ENCODE measurements at regions not wholly inside any gene's neighbourhood (a gene's known extent, or its start where the extent isn't known, plus 50 kb on each side); places are given as distances from the start of the nearest gene placed in this dataset.

GRCh38 chr4:156638334-156638733 lies 333.3 kb downstream of the PDGFC start (continued):
- TF ChIP-seq, protein P1, sequence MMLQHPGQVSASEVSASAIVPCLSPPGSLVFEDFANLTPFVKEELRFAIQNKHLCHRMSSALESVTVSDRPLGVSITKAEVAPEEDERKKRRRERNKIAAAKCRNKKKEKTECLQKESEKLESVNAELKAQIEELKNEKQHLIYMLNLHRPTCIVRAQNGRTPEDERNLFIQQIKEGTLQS (IDR thresholded peaks at IDR 0.05): no peak
- no peak for TF ChIP-seq CBX3 (IDR thresholded peaks at IDR 0.05; ENCODE audit: low read depth)
- TF ChIP-seq, protein P2, sequence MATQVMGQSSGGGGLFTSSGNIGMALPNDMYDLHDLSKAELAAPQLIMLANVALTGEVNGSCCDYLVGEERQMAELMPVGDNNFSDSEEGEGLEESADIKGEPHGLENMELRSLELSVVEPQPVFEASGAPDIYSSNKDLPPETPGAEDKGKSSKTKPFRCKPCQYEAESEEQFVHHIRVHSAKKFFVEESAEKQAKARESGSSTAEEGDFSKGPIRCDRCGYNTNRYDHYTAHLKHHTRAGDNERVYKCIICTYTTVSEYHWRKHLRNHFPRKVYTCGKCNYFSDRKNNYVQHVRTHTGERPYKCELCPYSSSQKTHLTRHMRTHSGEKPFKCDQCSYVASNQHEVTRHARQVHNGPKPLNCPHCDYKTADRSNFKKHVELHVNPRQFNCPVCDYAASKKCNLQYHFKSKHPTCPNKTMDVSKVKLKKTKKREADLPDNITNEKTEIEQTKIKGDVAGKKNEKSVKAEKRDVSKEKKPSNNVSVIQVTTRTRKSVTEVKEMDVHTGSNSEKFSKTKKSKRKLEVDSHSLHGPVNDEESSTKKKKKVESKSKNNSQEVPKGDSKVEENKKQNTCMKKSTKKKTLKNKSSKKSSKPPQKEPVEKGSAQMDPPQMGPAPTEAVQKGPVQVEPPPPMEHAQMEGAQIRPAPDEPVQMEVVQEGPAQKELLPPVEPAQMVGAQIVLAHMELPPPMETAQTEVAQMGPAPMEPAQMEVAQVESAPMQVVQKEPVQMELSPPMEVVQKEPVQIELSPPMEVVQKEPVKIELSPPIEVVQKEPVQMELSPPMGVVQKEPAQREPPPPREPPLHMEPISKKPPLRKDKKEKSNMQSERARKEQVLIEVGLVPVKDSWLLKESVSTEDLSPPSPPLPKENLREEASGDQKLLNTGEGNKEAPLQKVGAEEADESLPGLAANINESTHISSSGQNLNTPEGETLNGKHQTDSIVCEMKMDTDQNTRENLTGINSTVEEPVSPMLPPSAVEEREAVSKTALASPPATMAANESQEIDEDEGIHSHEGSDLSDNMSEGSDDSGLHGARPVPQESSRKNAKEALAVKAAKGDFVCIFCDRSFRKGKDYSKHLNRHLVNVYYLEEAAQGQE (IDR thresholded peaks at IDR 0.05; ENCODE audit: low read depth): no peak
- no peak for TF ChIP-seq FOSL1 (IDR thresholded peaks at IDR 0.05; ENCODE audit: low read depth)
- no peak for TF ChIP-seq CEBPB (IDR thresholded peaks at IDR 0.05; ENCODE audit: low read depth)
- no peak for TF ChIP-seq POLR2AphosphoS5 (IDR thresholded peaks at IDR 0.05; ENCODE audit: low read depth, low read length)

DNA sequence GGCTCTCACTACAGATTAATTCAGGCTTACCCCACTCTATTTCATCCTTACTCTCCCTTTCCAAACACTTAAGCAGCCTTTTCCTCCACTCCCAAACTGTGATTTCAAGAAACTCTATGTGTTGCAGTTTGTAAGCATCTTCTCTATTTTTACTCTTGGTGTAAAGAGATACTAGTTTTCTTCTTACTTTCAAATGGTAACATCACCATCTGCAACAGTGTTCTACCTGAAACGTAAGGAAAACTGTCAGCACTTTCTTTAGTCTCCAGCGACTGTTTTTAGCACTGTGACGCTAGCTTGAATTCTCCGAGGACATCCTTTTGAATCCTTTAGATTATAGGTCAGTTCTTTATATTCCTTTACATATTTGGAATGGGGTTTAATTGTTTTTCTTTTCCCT lies 335.2 kb downstream of the PDGFC start:
- no TSS peak for BruUV-seq (replicated peaks)
- Histone ChIP-seq H3K4me3 (replicated peaks in 1 of 2; ENCODE audit: low read depth in 1 of 2, low read length in 2 of 2) (no peak overlapping the region), H3K36me3 (ENCODE audit: control insufficient read depth in 1 of 2, insufficient read depth in 2 of 2, low read length in 2 of 2) (no peaks in the 10 kb centered on the region), H3K27me3 (ENCODE audit: insufficient read depth, low read length) (no peaks in the 10 kb centered on the region), H3K9ac (ENCODE audit: low read length) (no peak overlapping the region), H3K4me2 (ENCODE audit: low read length) (no peak overlapping the region), H3K79me2 (ENCODE audit: insufficient read depth, low read length) (no peaks in the 10 kb centered on the region), H3K27ac (ENCODE audit: low read depth, low read length) (no peak overlapping the region), H3K4me1 (ENCODE audit: control insufficient read depth in 1 of 2, insufficient read depth in 2 of 2, low read length in 2 of 2) (no peaks in the 10 kb centered on the region), H3K9me2 (ENCODE audit: insufficient read depth) (no peaks in the 10 kb centered on the region), H3K9me3 (ENCODE audit: control insufficient read depth in 1 of 2, insufficient read depth in 1 of 2, low read depth in 1 of 2, low read length in 2 of 2) (no peaks in the 10 kb centered on the region), H2AFZ (ENCODE audit: low read depth, low read length, poor library complexity, severe bottlenecking) (no peak overlapping the region), H4K20me1 (ENCODE audit: insufficient read depth) (no peaks in the 10 kb centered on the region)
- TF ChIP-seq EGR1 (IDR thresholded peaks at IDR 0.05; ENCODE audit: low read depth): no peak
- no peak for TF ChIP-seq CBX3 (IDR thresholded peaks at IDR 0.05; ENCODE audit: low read depth)
- no peak for TF ChIP-seq CTCF (IDR thresholded peaks at IDR 0.05 in 2 of 3, conservative IDR thresholded peaks at IDR 0.05 in 1 of 3; ENCODE audit: borderline replicate concordance in 1 of 3, insufficient read depth in 1 of 3, low read depth in 2 of 3, low read length in 2 of 3)
- TF ChIP-seq ZFX (IDR thresholded peaks at IDR 0.05): no peak
- TF ChIP-seq JUND (IDR thresholded peaks at IDR 0.05): no peak
- ChIA-PET CTCF (no interaction called here), POLR2A (no interaction called here), RAD21 (ENCODE audit: low non-redundant PET in 1 of 2, low total read pairs in 2 of 2, uncharacterized antibody in 2 of 2, unreplicated experiment in 2 of 2) (no interaction called here)
- ATAC-seq: no peak
- intact Hi-C loops (cut with micrococcal nuclease): no loop called here
- DNase-seq (ENCODE audit: low read depth, low spot score): no peak

All from HCT116 (cell line).